ENCODE measurements at regions not wholly inside any gene's neighbourhood (a gene's known extent, or its start where the extent isn't known, plus 50 kb on each side); places are given as distances from the start of the nearest gene placed in this dataset.

DNA sequence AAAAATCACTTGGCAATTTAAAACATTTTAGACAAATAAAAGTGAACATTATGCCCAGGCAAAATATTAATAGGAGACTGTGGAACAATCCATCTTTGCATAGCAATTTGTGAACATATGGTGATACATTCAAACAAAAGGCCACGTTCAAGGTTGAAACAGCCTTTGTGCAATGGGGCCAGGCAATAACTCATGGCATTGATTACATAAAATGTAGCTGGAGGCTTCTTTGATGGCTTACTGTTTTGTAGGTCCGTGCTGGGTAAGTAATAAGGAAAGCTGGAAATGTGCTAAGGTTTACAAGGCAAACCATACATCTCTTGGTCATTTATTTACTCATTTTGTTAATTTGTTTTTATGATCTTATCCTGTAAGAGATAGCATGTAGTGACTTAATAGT, 651.8 kb downstream of the KCTD16 start:
- H3K27me3 Mint-ChIP-seq (ENCODE audit: insufficient read depth, unreplicated experiment) = no peaks in the 10 kb centered on the region
- H3K36me3 ChIP-seq (ENCODE audit: control insufficient read depth, insufficient read depth, low read length) = no peaks in the 10 kb centered on the region
- H3K27me3 ChIP-seq (replicated peaks; ENCODE audit: control insufficient read depth, insufficient read depth, low read length) = no peaks in the 10 kb centered on the region
- POLR2A ChIA-PET = no interaction called here
- H3K27ac Mint-ChIP-seq (ENCODE audit: unreplicated experiment) = no peak overlapping the region
- no peaks in the 10 kb centered on the region for H3K36me3 Mint-ChIP-seq (ENCODE audit: insufficient read depth, unreplicated experiment)
- DNase-seq = no peak
- no peak overlapping the region for H3K4me3 Mint-ChIP-seq (ENCODE audit: unreplicated experiment)
- no peaks in the 10 kb centered on the region for H3K9me3 Mint-ChIP-seq (ENCODE audit: unreplicated experiment)
- BruUV-seq (replicated peaks) = no TSS peak
- TF ChIP-seq, protein P1, sequence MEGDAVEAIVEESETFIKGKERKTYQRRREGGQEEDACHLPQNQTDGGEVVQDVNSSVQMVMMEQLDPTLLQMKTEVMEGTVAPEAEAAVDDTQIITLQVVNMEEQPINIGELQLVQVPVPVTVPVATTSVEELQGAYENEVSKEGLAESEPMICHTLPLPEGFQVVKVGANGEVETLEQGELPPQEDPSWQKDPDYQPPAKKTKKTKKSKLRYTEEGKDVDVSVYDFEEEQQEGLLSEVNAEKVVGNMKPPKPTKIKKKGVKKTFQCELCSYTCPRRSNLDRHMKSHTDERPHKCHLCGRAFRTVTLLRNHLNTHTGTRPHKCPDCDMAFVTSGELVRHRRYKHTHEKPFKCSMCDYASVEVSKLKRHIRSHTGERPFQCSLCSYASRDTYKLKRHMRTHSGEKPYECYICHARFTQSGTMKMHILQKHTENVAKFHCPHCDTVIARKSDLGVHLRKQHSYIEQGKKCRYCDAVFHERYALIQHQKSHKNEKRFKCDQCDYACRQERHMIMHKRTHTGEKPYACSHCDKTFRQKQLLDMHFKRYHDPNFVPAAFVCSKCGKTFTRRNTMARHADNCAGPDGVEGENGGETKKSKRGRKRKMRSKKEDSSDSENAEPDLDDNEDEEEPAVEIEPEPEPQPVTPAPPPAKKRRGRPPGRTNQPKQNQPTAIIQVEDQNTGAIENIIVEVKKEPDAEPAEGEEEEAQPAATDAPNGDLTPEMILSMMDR (IDR thresholded peaks at IDR 0.05; ENCODE audit: insufficient read depth in 1 of 2, low read depth in 1 of 2, low read length in 1 of 2, severe bottlenecking in 1 of 2, unreplicated experiment in 1 of 2) = no peak
- no peaks in the 10 kb centered on the region for H3K4me1 ChIP-seq
- intact Hi-C loops (cut with micrococcal nuclease; ENCODE audit: unreplicated experiment) = no loop called here
- CTCF ChIA-PET = no interaction called here
- H3K4me3 ChIP-seq (ENCODE audit: low read depth, low read length) = no peak overlapping the region
- H3K4me1 Mint-ChIP-seq (ENCODE audit: low read depth, unreplicated experiment) = no peaks in the 10 kb centered on the region
- H3K9me3 ChIP-seq = no peaks in the 10 kb centered on the region

GRCh38 chr5:144820278-144820677, 649.6 kb downstream of the KCTD16 start:
- TF ChIP-seq, protein P1 (IDR thresholded peaks at IDR 0.05; ENCODE audit: insufficient read depth in 1 of 2, low read depth in 1 of 2, low read length in 1 of 2, severe bottlenecking in 1 of 2, unreplicated experiment in 1 of 2) = no peak
- no peaks in the 10 kb centered on the region for H3K27me3 ChIP-seq (replicated peaks; ENCODE audit: control insufficient read depth, insufficient read depth, low read length)
- ChIA-PET POLR2A (no interaction called here), CTCF (no interaction called here)
- H3K4me3 ChIP-seq (ENCODE audit: low read depth, low read length) = no peak overlapping the region
- H3K27me3 Mint-ChIP-seq (ENCODE audit: insufficient read depth, unreplicated experiment) = no peaks in the 10 kb centered on the region
- DNase-seq = no peak
- intact Hi-C loops (cut with micrococcal nuclease; ENCODE audit: unreplicated experiment) = no loop called here
- no TSS peak for BruUV-seq (replicated peaks)
- no peaks in the 10 kb centered on the region for H3K4me1 ChIP-seq
- no peaks in the 10 kb centered on the region for H3K9me3 ChIP-seq
- H3K27ac Mint-ChIP-seq (ENCODE audit: unreplicated experiment) = no peak overlapping the region
- no peak overlapping the region for H3K4me3 Mint-ChIP-seq (ENCODE audit: unreplicated experiment)
- no peaks in the 10 kb centered on the region for H3K4me1 Mint-ChIP-seq (ENCODE audit: low read depth, unreplicated experiment)
- no peaks in the 10 kb centered on the region for H3K36me3 ChIP-seq (ENCODE audit: control insufficient read depth, insufficient read depth, low read length)
- no peaks in the 10 kb centered on the region for H3K36me3 Mint-ChIP-seq (ENCODE audit: insufficient read depth, unreplicated experiment)
- no peaks in the 10 kb centered on the region for H3K9me3 Mint-ChIP-seq (ENCODE audit: unreplicated experiment)

GRCh38 chr5:144815131-144815530, 644.5 kb downstream of the KCTD16 start:
- intact Hi-C loops (cut with micrococcal nuclease; ENCODE audit: unreplicated experiment) = no loop called here
- no TSS peak for BruUV-seq (replicated peaks)
- Mint-ChIP-seq H3K36me3 (ENCODE audit: insufficient read depth, unreplicated experiment) (no peaks in the 10 kb centered on the region), H3K27ac (ENCODE audit: unreplicated experiment) (no peak overlapping the region), H3K27me3 (ENCODE audit: insufficient read depth, unreplicated experiment) (peaks cover 2% of the 10 kb centered on the region), H3K9me3 (ENCODE audit: unreplicated experiment) (no peaks in the 10 kb centered on the region), H3K4me3 (ENCODE audit: unreplicated experiment) (no peak overlapping the region), H3K4me1 (ENCODE audit: low read depth, unreplicated experiment) (no peaks in the 10 kb centered on the region)
- CTCF ChIA-PET = no interaction called here
- TF ChIP-seq, protein P1 (IDR thresholded peaks at IDR 0.05; ENCODE audit: insufficient read depth in 1 of 2, low read depth in 1 of 2, low read length in 1 of 2, severe bottlenecking in 1 of 2, unreplicated experiment in 1 of 2) = no peak
- DNase-seq = no peak
- POLR2A ChIA-PET = no interaction called here
- Histone ChIP-seq H3K36me3 (ENCODE audit: control insufficient read depth, insufficient read depth, low read length) (no peaks in the 10 kb centered on the region), H3K9me3 (no peaks in the 10 kb centered on the region), H3K4me3 (ENCODE audit: low read depth, low read length) (no peak overlapping the region), H3K27me3 (replicated peaks; ENCODE audit: control insufficient read depth, insufficient read depth, low read length) (no peaks in the 10 kb centered on the region), H3K4me1 (no peaks in the 10 kb centered on the region)
